ENCODE measurements at regions not wholly inside any gene's neighbourhood (a gene's known extent, or its start where the extent isn't known, plus 50 kb on each side); places are given as distances from the start of the nearest gene placed in this dataset.

GRCh38 chr1:60891281-60891680, 191.1 kb upstream of the NFIA start:
- TF ChIP-seq POLR2AphosphoS5 (IDR thresholded peaks at IDR 0.05; ENCODE audit: low read depth, low read length), result no peak
- no peak for TF ChIP-seq CTCF (IDR thresholded peaks at IDR 0.05; ENCODE audit: control extremely low read depth in 1 of 3, insufficient read depth in 1 of 3, low read depth in 1 of 3, low read length in 3 of 3)
- no peak for TF ChIP-seq ZNF274 (IDR thresholded peaks at IDR 0.05; ENCODE audit: borderline replicate concordance, extremely low read depth, low read length)
- TF ChIP-seq POLR2A (IDR thresholded peaks at IDR 0.05; ENCODE audit: control extremely low read depth in 1 of 2, low read depth in 2 of 2, low read length in 2 of 2), result no peak
- no peak for TF ChIP-seq EZH2 (IDR thresholded peaks at IDR 0.05; ENCODE audit: low read depth, low read length, severe bottlenecking)
- TF ChIP-seq CEBPB (IDR thresholded peaks at IDR 0.05; ENCODE audit: low read depth, low read length), result no peak
- no peak for TF ChIP-seq SP2 (IDR thresholded peaks at IDR 0.05; ENCODE audit: low read length)
